Stimulated activated CD4-positive, alpha-beta T cell treated with anti-CD3 and anti-CD28 coated beads, Interleukin-4, amount 100 ng/mL, for 4 hours (primary cell): ENCODE measurements at regions not wholly inside any gene's neighbourhood (a gene's known extent, or its start where the extent isn't known, plus 50 kb on each side); places are given as distances from the start of the nearest gene placed in this dataset.

Experiments used
- DNase-seq, 2 experiments: peaks; one replicate each; pipeline ENCODE4 v3.0.0-alpha.2; 2020

DNA sequence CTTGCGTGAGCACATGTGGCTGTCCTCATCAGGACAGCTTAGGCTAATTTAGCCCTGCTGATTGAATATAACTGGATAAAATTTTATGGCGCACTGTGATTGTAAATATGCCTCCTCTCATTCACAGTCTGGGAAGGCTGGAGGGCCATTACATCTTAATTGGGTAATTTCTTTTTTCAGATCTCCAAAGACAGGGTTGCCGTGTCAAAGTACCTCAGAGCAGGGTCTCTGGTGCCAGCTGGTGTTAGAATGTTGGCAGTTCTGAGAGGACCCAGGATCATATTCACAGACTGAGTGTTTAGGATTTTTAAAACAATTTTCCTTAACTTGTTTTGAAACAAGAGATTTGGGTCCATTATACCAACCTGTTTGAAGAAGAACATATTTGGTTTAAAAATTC lies 455.7 kb upstream of the TLE4 start:
- no peak for DNase-seq

DNA sequence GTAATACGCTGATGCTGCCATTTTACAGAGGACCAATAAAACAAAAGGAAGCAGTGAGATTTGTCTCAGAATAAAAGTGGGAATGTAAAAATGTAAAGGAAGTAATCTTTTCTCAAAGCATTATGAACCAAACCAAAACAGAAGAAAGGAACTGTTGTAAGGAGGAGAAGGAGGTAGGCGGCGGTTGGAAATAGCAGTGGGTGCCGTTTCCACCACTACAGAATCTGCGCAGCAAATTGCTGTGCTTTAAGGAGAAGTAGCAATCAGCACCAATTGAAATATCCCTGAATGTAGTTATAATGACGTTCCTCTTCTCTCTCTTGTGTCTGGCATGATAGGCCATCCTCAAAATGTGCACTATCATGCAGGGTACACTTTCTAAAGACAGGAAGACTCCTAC lies 455.1 kb upstream of the TLE4 start:
- no peak for DNase-seq

DNA sequence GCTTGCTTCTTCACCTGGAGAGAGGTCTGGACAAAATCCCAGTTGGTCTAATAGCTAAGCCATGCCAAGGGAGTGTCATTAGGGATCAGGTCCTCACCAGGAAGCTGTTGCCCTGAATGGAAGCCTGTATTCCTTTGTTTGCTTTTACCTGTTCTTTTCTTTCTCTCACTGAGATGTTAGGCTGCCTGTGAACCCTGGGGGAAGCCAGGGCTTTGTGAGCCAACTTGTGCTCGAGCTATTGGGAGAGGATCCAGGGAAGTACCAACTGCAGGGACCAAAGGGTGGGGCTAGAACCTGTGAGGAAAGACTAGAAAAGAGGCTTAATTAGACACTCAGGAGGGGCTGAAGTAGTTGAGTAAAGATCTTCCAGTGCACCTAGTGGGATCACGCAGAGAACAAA lies 451.2 kb upstream of the TLE4 start:
- no peak for DNase-seq

DNA sequence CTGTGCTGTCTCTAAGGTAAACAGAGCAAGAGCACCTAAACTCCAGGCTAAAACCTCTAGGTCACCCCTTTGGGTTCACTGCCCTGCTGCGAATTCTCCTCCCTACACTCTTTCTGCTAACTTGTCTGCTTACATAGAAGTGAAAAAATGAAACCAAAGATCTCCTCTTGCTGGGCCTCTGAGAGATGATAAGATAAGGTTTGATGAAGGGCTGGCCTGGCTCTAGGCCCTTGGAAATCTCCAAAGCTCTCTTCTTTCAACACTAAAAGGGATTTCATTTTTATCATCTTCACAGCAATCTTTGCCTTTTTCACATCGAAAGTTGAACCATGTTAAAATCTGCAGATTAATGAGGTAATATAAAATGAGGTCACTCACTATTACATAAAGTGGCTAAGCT lies 450.8 kb upstream of the TLE4 start:
- DNase-seq = no peak

DNA sequence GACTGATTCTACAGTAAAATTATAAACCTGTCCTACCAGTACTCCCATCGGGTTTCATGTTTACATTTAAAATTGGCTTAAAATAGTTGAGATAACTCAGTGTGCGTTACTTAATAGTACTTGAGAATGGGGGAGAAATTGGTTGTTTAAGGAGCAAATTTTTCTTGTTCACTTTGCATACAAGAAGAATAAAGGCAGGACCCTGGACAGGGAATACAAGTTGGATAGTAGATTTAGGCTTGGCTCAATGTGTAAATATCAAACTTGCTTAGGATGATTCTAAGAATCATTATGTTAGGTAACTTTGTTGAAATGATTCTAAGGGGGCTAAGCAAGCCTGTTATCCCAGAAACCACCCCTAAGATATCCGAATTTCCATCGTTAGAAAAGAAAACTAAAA lies 448.4 kb upstream of the TLE4 start:
- DNase-seq = no peak

DNA sequence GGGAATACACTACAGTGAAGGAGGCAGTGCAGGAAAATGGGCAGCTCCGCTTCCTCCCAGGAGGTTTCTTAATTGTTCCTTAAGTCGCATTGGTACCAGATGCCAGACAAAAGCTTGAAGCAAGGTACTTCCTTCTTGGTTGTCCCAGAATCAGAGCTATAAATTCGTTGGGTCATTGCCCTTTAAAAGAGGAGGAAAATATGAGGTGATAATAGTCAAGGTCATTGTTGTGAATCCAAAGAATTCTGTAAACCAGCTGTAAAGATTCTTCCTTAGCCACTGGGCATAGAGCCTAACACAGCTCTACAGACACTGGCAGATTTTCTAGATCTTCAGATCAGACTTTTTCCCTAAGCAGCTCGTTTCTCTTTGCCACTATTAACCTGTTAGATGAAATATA lies 444.1 kb upstream of the TLE4 start:
- no peak for DNase-seq

DNA sequence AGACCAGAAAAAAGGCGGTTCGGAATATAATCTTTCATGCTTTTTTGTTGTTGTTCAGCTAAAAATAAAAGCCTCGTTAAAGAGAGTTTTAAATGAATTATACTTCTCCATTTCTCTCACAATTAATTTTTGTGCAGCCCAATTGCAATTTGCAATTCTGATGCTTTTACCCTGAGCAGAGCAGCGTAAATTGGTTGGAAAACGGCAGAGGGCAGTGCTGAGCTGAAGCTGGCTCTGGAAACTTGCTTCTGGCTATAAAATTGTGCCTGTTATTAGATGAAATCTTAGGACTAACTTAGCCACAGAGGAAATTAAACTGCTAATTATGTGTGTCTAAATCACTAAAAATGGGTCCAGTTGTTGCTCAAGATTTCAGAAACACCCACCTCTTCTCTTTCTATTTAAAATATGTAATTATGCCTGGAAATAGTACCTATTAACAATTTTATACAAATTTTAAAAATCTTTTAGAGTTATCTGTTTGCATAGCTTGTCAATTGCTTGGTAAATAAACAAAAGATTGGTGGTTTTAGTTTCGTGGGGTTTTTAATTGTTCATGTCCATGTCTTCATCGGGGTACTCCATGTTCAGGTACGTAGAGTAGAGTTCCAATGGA lies 441.8 kb upstream of the TLE4 start:
- peak in 1 of 2 experiments; percentile 3 for DNase-seq

DNA sequence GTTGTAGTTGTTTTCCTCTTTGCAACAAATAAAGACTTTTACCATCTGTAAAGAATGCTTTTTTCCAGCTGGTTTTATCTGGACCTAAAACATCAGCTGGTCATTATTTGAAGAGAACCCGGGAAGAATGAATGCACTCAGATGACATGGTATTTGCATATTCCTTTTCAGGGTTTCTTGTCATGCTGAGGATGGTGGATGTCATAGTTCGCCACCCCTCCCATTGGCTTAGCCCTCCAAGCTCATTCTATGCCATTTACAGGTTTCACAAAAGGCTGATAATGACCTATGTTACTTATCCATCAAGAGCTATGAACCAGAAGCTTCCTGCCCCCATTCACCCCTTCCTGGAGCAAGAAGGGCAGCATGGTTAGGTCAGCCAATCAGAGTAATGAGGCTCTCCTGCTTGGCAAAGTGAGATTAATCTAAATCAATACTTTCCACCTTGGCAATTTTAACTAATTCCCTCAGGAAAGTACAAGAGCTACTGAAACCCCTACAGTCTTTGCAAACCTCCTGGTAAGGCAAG lies 440.5 kb upstream of the TLE4 start:
- no peak for DNase-seq

DNA sequence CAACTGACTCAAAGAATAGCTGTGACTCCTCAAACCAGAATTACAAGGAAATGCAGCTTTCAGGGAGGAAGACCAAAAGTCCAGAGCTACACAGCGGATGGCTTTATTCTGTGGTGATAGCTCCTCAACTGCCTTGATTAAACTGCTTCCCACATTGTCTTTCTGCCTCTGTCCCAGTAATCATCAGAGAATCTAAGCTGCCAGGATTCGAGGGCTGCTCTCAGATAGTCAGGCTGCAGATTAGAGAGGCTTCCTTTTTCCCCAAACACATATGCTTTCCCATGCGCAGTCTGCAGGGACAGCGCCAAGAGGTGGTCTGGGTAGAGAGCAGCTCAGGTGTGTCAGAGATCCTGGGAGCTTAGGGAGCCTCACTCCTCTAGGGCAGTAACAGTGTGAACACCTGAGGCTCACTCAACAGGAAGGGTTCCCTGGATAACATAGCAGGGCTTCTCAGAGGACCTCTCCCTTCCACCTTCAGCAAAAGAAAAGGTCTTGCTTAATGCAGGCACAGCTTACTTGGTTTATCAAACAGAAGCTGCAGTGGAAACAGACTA lies 439.9 kb upstream of the TLE4 start:
- no peak for DNase-seq

DNA sequence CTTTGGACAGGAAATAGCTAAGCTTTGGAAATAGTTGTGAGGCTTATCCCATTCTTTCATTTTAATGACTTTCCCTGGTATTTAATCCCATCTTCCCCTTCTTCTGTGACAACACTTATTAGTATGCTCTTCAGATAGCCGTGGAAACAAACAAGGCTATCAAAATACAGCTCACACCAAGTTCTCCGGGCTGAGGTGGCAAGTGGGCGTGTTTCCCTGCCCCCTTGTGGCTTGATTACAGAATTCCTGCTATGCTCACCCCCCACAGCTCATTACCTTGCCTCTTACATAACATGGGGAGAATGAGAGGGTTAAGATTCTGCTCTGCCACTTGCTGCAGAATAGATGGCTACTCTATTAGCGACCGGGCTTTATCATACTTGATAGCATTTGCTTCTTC lies 437.1 kb upstream of the TLE4 start:
- DNase-seq = no peak

DNA sequence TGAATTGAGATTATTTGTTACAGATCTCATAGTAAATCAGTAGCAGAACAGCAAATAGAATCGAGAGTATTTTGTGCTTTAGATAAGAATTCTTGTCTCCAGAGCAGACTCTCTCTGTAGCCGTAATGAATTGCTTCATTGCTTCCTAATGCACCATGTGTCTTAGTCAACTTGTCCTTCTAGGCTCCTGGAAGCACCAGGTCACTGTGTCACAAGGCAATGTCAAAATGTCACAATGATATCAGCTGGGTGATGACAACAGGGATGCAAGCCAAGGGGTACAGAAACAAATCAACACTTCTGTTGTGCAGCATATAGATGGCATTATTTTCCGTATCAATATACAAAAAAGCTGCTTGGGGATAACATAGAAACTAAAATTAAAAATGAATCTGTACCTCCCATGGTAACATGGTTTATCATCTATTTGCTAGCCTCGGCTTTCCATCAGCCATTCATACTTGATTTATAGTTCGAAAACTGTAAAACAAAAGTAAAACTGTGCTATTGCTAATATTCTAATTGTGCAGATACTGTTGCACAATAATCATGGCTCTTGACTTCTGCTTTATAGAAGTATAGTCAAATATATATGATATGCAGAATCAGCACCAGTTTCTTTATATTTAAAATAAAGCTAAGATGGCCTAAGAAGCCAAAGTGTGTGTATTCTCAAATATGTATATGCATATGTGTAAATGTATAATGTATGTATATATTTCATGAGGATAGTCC lies 435.9 kb upstream of the TLE4 start:
- DNase-seq = no peak

DNA sequence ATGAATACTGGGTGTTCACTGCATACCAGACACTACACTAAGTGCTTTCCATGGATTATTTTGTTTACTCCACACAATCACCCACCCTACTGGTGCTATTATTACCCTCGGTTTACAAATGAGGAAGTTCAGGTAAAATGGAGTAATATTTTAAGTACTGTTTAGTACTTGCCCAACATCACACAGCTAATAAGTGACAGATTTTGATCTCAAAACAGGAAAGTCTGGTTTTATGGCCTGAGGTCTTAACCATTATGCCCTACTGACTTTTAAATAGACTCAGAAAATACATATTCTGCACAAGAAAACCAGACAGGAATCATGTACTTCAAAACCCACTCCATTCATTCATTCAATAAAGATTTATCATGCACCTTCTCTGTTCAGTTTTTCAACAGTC lies 431.0 kb upstream of the TLE4 start:
- no peak for DNase-seq

DNA sequence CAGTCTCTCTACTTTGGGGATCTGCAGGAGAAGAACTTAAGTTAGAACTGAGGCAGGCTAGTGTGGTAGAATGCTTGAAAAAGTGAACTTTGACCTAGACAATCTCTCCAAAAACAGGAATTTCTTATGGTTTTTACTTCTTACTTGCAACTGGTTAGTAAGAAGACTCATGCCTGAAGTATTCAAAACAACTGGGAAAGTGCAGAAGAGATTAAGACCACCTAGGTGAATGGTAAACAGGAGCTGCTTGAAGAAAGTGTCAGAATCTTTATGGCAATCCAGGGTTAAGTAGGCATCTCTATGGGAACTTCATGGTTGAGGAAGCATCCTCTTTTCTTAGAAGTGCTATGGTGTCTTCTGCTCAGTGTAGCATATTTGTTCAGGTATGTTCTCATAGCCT lies 428.6 kb upstream of the TLE4 start:
- no peak for DNase-seq

DNA sequence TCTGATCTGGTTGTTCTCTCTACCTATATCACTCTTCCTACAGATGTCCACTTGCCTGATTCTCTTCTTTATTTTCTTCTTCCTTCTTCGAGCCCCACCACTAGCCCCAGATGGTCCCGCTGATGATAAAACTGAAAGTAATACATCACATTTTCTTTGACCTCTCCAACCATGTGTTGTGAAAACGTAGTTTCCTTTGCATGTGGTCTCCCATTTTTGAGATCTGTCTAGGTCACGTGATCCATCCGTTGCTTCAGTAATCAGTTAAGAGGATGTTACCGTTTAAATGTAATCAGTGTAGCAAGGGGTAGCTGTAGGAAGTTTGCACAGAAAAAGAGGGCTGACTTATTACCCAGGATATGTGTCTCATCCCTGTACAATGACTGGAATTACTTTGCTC lies 426.3 kb upstream of the TLE4 start:
- DNase-seq = no peak

DNA sequence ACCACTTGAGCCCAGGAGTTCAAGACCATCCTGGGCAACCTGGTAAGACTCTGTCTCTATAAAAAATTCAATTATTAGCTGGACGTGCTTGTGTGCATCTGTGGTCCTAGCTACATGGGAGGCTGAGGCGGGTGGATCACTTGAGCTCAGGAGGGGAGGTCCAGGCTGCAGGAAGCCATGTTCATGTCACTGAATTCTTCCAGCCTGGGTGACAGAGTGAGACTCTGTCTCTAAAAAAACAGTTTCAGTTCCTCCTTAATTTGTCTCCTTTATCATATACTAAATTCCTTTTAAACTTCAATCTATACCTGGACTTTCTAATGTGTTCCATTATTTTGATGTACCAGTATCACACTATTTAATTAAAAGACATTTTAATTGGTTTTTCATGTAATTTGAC lies 422.2 kb upstream of the TLE4 start:
- no peak for DNase-seq

DNA sequence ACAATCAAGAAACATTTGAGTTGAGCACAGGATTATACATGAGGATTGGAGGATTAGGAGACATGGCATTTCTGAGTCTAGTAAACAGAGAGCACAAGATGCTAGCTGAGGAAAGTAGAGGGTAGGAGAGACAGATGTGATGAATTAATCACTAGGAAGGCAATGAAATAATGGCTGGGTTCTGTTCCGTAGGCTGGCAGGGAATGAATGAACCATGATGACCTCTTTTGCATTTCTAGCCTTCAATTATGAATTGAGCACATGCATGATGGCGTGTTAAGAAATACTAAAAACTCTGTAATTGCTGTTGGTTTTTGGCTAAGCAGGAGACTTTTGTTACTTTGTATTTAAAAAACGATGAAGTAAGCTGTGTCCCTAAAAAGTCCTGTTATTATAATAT lies 420.0 kb upstream of the TLE4 start:
- no peak for DNase-seq

DNA sequence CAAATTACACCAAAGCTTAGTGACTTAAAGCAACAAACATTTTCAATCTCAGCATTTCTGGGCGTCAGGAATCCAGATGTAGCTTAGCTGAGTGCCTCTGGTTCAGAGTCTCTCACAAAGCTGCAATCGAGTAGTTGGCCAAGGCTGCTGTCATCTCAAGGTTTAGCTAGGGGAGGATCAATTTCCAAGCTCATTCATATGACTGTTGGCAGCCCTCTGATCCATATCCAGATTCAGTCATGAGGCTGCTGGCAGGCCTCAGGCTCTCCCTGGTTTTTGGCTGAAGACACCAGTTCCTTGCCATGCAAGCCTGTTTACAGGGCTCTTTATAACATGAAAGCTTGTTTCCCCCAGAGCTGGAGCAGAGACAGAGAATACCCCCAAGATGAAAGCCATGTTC lies 419.5 kb upstream of the TLE4 start:
- DNase-seq = no peak

DNA sequence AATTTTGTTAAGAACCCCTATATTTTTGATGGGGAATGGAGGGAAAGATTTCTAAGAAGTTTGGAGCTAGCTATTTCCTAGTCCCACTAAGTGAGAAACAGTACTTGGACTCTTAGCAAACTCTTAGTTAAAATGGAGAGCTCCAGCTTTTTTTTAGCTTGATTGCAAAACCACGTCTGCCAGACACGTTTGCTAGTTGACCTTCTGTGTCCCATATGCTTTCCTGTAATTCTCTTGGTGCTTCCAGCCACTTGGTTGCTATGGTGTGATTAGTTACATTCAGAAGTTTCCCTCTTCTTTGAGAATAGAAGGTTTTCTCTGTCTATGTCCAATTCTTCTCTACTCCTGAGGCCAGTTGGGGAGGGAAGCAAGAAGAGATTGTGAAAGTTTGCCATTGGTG lies 417.0 kb upstream of the TLE4 start:
- DNase-seq = no peak

DNA sequence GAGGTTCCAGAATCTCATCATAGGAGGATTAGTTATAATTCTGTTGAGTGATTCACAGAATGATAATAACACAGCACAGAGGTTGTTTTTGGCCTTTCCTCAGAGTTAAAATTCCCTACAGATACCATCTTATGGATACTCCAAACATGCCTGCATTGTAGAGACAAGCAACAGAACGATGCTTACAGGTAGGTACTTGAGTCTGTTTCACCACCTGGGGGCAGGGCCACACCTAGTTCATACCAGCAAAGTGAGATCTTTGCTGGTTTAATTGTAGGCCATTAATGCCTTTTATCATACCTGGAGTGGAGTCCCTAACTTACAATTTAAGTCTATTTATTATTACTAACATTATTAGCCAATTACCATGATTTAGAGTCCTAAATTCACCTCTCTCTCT lies 416.5 kb upstream of the TLE4 start:
- no peak for DNase-seq

DNA sequence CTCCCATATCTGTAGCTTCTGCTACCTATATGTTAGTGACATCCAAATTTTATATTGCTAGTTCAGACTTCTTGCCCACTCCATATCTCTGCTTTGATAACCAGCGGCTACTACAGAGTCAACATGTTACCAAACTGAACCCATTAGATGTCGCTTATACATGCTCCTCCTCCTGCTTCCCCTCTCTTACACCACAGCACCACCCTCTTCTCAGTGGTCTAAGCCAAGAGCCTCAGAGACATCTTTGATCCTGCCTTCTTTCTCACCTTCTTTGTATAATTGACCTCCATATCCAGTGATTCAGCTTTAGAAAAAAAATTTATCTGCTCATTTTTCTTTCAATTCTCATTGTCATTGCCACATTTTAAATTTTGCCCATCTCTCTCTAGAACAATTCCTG lies 408.2 kb upstream of the TLE4 start:
- no peak for DNase-seq

DNA sequence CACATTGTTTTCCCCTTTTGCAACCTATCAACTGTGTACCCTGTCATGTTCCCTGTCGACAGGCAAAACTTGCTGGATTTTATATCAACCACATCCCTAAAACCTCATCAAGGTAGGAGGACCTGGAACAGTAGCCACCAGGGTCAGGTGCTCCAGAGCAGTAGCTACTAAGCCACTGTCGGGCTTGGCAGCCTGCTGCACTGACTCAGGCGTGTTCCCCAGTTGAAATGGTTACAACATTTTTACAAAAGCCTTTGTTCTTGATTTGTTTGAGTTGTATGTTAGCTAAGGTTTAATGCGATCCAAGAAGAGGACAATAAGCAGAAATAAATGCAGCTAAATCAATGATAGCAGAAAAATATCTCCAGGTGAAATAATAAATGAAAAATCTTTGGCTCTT lies 407.4 kb upstream of the TLE4 start:
- DNase-seq = no peak

DNA sequence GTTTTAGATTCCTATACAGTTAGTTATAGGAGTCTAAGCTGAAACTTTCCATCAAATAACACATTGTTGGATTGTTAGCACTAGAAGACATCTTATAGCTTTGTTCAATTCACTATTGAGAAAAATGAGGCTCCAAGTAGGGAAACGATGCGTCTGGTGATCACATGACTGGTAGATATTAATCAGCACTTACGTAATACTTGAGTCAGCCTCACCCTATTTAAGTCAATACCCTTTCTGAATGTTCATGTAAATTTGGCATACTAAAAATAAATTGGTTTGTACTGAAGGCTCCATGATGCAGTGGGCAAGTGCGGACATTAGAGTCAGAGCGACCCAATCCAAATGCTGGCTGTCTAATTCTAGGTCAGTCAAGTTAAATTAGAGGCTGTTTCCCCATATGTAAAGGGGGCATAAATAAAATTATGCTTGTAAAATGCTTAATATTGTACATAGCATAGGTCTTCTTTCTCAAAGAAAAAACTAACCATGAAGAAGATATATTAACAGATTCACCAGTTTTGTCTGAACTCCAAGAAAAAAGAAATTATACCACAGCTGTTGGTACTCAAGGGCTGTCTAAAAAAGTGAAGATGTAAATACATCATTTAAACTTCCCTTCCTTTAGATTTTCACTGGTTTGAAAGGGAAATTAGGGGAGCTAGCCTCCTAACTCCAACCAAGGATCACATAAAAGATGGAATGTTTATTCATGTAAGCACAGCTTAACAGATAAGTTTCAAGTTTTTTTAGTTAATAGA lies 406.6 kb upstream of the TLE4 start:
- no peak for DNase-seq

DNA sequence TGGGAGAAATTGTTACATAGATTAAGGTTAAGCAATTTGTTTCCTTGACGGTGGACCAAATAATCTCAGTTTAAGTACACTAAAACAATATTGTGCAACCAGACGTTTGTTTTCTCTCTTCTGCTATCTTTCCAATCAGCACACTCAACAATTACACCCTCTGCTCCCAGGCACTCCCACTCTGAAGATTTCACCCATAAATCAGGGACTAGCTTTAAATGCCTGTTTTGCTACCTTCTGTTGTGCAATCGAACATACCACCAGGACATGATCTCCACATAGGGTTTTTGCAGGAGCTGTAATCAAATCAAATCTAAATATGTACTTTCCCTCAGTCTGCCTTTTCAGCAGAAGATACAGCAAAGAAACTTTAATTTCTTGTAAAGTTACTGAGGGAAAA lies 405.8 kb upstream of the TLE4 start:
- DNase-seq = no peak

DNA sequence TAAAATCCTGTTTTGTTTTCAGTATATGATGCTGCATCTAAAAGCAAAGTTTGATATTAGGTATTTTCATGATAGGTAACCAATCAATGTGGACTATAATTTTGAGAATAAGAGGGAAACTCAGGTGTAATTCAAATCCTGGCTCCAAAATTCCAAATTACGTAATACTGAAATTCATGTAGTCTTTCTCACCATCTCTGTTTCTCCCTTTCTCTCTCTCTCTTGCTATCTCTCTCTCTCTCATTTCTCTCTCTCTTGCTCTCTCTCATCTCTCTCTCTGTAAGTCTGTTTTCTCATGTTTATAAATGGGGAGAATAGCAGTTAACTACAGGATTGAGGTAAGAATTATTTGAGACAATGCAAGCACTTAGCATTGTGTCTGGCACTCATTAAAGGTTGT lies 401.1 kb upstream of the TLE4 start:
- DNase-seq = no peak
